Mucosa of gallbladder (tissue), 1 donor: ENCODE measurements at regions not wholly inside any gene's neighbourhood (a gene's known extent, or its start where the extent isn't known, plus 50 kb on each side); places are given as distances from the start of the nearest gene placed in this dataset.
"Not testable (repeated sequence)": the region's sequence is repeated elsewhere in the genome, so short reads cannot be mapped to it uniquely, and the experiment has no call there.

Experiments
- DNase-seq: peaks from one replicate; pipeline ENCODE4 v3.0.0-alpha.2; 2020; ENCODE audit warnings: low spot score
- donor health status: DM: no; HTN: no; CAD: no.

GRCh38 chr6:164076818-164077532 lies 662.5 kb downstream of the QKI start:
- not testable (repeated sequence) for DNase-seq

- no peak for DNase-seq
Measured at GRCh38 chr6:164075981-164076615, 661.6 kb downstream of the QKI start.

GRCh38 chr6:164072240-164072666 lies 657.7 kb downstream of the QKI start:
- no peak for DNase-seq

DNA sequence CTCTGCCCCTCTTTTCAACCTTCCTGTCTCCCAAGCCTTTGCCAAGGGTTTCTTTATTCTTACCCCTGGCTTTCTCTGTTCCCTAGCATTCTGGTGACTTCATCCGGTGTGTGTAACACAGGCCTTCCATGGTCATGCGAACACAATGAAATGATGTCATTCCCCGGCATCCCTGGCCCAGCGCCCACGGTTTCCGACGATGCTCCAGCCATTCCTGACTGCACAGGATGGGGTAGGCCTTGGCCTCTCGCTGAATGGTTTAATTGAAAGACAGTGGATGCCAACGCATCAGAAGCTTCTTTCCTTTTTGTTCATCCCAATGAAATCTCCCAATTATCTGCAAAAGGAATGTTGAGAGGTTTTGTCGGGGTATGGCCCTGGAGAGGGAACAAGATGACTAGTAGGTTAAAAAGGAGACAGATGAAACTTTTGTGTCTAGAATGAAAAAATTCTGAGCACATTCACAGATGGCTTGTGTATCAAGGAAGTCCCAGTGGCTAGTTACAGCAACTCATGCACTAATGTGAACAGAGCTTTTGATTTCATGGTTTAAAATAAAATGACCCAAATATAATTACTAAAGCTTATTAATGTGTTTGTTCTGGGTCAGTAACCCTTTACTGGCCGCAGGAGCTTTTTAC lies 655.0 kb downstream of the QKI start:
- no peak for DNase-seq

DNA sequence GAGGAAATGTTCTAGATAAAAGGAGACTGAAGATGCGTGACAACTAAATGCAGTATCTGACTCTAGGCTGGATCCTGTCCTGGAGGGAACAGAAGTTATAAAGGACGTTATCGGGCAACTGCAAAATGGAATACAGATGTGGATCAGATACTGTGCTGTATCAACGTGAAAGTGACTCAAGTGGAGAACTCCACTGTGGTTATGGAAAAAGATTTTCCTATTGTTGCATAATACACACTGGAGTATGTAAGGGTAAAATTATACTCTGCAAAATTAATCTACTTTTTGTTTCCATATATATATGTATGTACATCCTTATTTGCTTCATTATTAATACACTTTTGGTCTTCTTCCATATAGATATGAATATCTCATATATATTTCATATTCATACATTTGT lies 654.0 kb downstream of the QKI start:
- no peak for DNase-seq

DNA sequence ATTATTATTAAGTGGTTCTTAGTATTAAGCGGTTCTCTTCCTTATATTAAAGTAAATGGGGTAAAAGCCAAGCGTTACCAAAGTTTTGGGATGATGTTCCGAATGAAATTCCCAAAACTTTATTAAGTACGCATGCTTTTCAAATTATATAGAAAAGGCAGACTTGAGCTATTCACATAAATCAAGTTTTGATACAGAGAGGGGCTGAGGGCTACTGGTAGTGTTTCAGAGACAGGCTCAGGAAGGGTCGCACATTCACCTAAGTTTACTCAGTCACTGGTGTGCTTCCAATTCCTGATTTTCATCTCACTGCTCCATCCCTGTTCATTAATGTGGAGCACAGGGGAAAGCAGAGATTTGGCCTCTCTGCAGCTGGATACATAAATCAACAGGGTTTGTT lies 652.2 kb downstream of the QKI start:
- DNase-seq, result no peak

GRCh38 chr6:164066335-164066734 lies 651.8 kb downstream of the QKI start:
- no peak for DNase-seq

DNA sequence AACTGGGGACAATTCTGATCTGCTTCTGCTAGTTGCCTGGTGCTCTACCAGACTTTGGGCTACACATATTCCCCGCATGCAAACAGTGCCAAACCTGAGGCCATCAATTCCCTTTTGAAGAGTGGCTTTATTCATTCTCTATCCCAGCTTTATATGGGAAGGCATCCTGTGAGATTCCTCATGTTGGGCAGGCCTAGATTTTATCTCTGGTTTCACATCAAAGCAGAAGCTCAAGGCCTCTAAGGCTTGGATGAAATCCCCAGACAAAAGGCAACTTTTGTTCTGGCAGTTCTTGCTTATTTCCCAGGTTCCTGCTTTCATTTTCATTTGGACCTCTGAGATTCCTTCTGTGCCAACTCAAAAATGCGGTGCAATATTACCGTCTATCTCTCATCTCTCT lies 648.8 kb downstream of the QKI start:
- DNase-seq, result no peak

DNA sequence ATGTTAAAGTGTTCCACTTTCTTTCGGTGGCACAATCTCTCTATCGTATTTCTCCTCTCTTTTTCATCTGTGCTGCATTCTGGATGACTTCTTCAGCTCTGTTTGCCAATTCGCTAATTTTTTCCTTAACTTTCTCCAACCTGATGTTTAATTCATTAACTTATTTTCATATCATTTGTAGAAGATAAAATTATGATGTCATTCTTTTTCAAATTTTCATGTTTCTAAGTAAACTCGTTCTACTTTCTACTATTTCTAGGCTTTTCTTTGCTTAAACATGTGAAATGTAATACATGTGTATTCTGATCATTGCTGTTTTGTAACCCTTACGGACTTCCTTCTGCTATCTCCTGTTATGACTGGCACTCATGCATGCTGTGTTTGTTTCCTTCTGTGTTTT lies 648.4 kb downstream of the QKI start:
- DNase-seq, result no peak

GRCh38 chr6:164057876-164058275 lies 643.4 kb downstream of the QKI start:
- DNase-seq, result no peak

DNA sequence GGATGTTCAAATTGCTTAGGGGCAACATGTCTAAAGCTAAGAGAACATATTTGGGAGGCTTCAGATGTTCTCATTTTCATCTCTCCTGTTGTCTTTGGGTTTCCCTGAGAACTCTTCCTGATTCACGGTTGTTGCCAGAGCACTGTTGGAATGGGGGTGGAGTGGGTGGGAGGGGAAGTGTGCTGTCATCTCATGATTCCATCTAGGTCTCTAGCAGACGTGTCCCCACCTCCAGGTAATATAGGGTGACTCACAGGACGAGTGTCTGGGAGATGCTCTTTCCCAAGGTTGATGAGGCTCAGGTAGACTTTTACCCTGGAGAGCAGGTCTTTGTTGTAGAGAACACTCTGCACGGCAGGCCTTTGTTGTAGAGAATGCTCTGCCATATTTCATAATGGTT lies 636.9 kb downstream of the QKI start:
- no peak for DNase-seq

- DNase-seq, result no peak
Measured at GRCh38 chr6:164049517-164049988, 635.0 kb downstream of the QKI start.

DNA sequence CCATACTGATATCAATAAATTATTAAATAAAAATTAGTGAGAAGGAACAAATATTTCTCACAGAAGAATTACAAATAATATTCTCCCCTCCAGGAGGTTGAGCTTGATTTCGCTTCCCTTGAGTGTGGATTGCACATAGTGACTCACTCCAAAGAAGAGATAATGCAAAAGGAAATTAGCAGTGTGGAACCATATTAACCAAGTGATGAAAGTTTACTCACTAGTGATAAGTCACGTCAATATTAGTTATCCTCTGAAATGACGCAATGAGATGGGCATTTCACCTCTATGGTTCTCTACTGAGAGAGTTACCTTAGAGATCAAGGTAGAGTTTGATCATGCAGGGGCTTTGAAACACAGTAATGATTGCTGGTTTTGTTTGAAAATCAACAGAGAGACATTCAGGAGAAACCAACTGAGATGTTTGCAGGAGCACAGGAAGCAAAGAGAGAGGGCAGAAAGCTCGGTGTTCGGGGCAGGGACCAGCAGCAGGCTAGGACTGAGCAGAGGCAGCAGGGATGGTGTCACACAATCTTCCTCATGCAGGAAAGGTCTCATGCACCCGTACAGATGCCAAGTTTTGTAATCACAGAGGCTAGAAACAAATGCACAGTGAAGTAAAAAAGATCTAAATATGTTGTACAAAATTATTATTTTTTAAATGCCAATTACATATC lies 634.5 kb downstream of the QKI start:
- no peak for DNase-seq

GRCh38 chr6:164045082-164045481 lies 630.6 kb downstream of the QKI start:
- DNase-seq, result no peak

GRCh38 chr6:164043656-164044055 lies 629.1 kb downstream of the QKI start:
- not testable (repeated sequence) for DNase-seq

DNA sequence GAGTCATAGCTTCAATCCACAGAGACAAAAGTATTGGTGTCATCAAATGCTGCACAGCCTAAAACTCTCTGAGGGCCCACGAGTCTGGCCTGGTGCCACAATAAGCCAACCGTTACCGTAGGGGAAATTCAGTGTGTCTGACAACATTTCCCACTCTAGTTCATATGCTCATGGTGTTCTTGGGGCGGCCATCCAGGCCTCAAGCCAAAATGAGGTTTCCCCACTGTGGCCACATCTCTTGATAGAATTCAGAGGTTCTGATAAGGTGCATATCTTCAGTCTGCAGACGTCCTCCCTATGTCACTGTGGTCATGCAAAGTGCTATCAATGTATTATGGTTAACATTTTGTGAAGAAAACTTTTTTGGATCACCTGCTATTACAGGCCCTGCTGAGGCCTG lies 627.7 kb downstream of the QKI start:
- DNase-seq, result peak; percentile 27

DNA sequence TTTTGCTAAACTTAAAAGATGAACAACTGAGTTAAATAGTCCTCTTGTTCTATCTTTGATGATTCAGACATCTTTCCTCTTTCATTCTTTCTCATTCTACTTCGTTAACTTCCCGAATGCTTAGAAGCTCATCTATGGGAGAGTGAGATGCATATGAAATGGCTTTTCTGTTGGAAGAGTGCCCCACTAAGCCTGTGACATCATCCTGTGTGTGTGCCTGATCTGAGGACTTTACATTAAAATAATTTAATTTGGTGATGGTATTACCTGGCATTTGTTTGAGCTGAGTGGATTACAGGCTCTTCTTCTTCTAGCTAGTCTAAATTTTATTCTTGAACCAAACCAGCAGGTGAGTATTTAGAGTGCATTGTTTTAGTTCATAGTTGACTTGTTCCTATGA lies 626.5 kb downstream of the QKI start:
- DNase-seq, result no peak

GRCh38 chr6:164039954-164040375 lies 625.4 kb downstream of the QKI start:
- DNase-seq, result peak; percentile 50

- DNase-seq, result no peak
Measured at GRCh38 chr6:164037171-164037870, 622.8 kb downstream of the QKI start.

DNA sequence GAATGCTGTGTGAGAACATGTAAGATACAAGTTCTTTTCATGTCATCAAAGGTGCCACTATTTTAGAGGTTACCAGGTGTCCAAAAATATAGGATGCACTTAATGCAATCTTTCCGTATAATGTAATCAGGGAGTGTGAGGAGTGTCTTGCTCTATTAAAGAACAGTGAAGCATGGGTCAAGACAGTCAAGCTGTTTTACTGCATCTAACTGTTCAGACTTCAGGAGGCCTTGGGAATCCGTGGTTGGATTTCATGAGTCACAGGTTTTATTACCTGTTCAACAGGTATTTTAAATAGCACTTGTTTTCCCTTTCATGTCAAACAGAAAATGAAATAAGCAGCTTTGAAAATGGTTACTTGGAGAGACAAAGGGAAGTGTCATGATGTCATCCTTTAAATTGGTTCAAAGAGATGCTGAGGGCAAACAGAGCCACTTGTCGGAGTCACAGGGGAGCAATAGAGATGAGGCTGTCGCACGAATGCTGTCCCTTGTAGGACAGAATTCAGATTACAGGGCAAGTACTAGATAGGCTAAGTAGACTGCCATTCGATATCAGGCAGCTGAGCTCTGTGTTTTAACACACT lies 621.5 kb downstream of the QKI start:
- DNase-seq, result no peak

- DNase-seq, result no peak
Measured at GRCh38 chr6:164034602-164035140, 620.2 kb downstream of the QKI start.
